ENCODE measurements at regions not wholly inside any gene's neighbourhood (a gene's known extent, or its start where the extent isn't known, plus 50 kb on each side); places are given as distances from the start of the nearest gene placed in this dataset.

DNA sequence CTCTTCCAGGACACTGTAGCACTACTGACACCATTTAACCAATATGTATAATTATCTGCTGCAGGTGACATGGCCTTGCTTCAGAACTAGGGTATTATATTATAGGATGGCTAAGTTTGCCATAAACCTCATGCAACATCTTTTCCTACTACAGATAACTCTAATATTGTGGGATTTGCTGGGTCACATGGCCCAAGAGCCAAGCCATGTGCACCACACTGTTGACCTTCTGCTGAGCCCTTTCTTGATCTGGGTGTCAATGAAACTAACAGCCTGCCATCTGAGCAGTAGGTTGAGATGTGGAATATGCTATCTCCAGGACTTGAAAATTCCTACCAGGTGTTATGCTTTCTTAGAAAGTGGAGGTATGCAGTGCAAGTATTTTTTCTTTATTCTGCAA, 2291.1 kb downstream of the MRPL39 start:
- no peak for DNase-seq (ENCODE audit: low read depth)
- TF ChIP-seq, protein P1, sequence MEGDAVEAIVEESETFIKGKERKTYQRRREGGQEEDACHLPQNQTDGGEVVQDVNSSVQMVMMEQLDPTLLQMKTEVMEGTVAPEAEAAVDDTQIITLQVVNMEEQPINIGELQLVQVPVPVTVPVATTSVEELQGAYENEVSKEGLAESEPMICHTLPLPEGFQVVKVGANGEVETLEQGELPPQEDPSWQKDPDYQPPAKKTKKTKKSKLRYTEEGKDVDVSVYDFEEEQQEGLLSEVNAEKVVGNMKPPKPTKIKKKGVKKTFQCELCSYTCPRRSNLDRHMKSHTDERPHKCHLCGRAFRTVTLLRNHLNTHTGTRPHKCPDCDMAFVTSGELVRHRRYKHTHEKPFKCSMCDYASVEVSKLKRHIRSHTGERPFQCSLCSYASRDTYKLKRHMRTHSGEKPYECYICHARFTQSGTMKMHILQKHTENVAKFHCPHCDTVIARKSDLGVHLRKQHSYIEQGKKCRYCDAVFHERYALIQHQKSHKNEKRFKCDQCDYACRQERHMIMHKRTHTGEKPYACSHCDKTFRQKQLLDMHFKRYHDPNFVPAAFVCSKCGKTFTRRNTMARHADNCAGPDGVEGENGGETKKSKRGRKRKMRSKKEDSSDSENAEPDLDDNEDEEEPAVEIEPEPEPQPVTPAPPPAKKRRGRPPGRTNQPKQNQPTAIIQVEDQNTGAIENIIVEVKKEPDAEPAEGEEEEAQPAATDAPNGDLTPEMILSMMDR (IDR thresholded peaks at IDR 0.05; ENCODE audit: control insufficient read depth, insufficient read depth, low read depth, low read length, missing control alignments) = no peak
- no peak overlapping the region for H3K4me3 ChIP-seq (ENCODE audit: control insufficient read depth, low read depth, low read length)

- DNase-seq (ENCODE audit: low read depth) = no peak
- TF ChIP-seq, protein P1 (IDR thresholded peaks at IDR 0.05; ENCODE audit: control insufficient read depth, insufficient read depth, low read depth, low read length, missing control alignments) = no peak
- H3K4me3 ChIP-seq (ENCODE audit: control insufficient read depth, low read depth, low read length) = no peak overlapping the region
Observed at GRCh38 chr21:23308741-23309140, 2298.5 kb downstream of the MRPL39 start.

DNA sequence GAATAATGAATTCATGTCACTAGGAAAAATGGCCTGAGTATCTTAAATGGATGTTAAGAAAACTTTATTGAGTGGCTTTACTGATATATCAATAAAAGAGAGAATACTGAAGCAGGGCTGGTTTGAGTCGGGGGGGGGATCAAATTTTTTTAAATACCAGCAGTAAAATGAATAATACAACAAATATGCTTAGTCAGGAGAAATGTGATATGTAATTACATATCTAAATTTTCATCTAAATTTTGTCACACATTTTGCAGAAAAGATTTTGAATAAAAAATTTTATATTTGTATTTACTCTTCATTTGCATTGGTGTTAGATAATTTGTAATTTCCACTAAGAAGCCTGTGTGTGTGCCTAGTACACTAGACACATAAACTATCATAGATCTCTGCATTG, 2300.2 kb downstream of the MRPL39 start:
- no peak for DNase-seq (ENCODE audit: low read depth)
- H3K4me3 ChIP-seq (ENCODE audit: control insufficient read depth, low read depth, low read length) = no peak overlapping the region
- TF ChIP-seq, protein P1 (IDR thresholded peaks at IDR 0.05; ENCODE audit: control insufficient read depth, insufficient read depth, low read depth, low read length, missing control alignments) = no peak

- no peak for DNase-seq (ENCODE audit: low read depth)
- TF ChIP-seq, protein P1 (IDR thresholded peaks at IDR 0.05; ENCODE audit: control insufficient read depth, insufficient read depth, low read depth, low read length, missing control alignments) = no peak
- no peak overlapping the region for H3K4me3 ChIP-seq (ENCODE audit: control insufficient read depth, low read depth, low read length)
Observed at GRCh38 chr21:23292292-23292691, 2294.1 kb downstream of the NCAM2 start.

DNA sequence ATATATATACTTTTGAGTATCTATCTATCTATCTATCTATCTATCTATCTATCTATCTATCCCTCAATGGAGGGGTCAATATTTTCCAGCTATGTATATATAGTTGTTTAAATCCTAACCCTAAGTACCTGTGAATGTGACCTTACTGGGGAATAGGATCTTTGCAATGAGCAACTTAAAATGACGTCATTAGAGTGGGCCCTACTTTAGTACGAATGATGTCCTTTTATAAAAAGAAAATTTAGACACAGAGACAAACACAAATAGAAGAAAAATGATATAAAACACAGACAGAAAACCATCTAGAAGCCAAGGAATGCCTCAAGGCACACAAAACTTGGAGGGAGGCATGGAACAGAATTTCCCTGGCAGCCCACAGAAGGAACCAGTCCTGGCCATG, 2283.7 kb downstream of the NCAM2 start:
- DNase-seq (ENCODE audit: low read depth) = no peak
- H3K4me3 ChIP-seq (ENCODE audit: control insufficient read depth, low read depth, low read length) = no peak overlapping the region
- TF ChIP-seq, protein P1 (IDR thresholded peaks at IDR 0.05; ENCODE audit: control insufficient read depth, insufficient read depth, low read depth, low read length, missing control alignments) = no peak

DNA sequence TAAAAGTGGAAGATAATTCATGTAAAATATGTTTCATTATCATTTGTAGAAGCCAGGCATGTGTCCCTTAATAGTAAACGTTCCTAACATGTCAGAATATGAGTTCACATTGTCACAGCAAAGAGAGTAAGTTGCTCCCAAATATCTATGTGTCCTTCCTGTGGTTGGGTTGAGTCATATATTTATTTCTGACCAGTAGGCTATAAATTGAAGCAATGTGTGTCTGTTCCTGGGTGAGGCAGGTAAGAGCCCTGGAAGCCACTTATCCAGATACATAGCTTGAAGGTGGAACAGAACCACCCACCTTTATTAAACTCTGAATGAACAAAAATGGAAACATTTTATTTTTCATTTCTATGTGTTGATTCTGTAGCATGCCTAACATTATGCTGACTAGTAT, 2251.6 kb downstream of the NCAM2 start:
- TF ChIP-seq, protein P1 (IDR thresholded peaks at IDR 0.05; ENCODE audit: control insufficient read depth, insufficient read depth, low read depth, low read length, missing control alignments) = no peak
- DNase-seq (ENCODE audit: low read depth) = no peak
- no peak overlapping the region for H3K4me3 ChIP-seq (ENCODE audit: control insufficient read depth, low read depth, low read length)

GRCh38 chr21:23247334-23247733, 2249.1 kb downstream of the NCAM2 start:
- TF ChIP-seq, protein P1 (IDR thresholded peaks at IDR 0.05; ENCODE audit: control insufficient read depth, insufficient read depth, low read depth, low read length, missing control alignments) = no peak
- no peak for DNase-seq (ENCODE audit: low read depth)

More at GRCh38 chr21:23247334-23247733, 2249.1 kb downstream of the NCAM2 start:
- no peak overlapping the region for H3K4me3 ChIP-seq (ENCODE audit: control insufficient read depth, low read depth, low read length)

All from AG09309 (cell line).